NT2/D1 (cell line): ENCODE measurements at regions not wholly inside any gene's neighbourhood (a gene's known extent, or its start where the extent isn't known, plus 50 kb on each side); places are given as distances from the start of the nearest gene placed in this dataset.

Source experiments
- SUZ12 ChIP-seq: IDR thresholded peaks from 2 replicates; pipeline ENCODE4 v1.6.1; 2011; ENCODE audit not compliant: insufficient read length, insufficient read depth; ENCODE audit errors: extremely low read depth
- ZNF274 ChIP-seq: IDR thresholded peaks from 2 replicates; pipeline ENCODE4 v1.6.1; 2011; ENCODE audit warnings: mild to moderate bottlenecking, low read depth, low read length

- TF ChIP-seq SUZ12 (no peak), ZNF274 (no peak)
These were observed 85.5 kb downstream of the XRCC2 start for GRCh38 chr7:152590481-152590880.
